Sciatic nerve (tissue), 2 donors: ENCODE measurements at regions not wholly inside any gene's neighbourhood (a gene's known extent, or its start where the extent isn't known, plus 50 kb on each side); places are given as distances from the start of the nearest gene placed in this dataset.

Experiments
- ATAC-seq: fragments of 200-7000 bp; cut with Tn5 transposase; one replicate; pipeline ENCODE4 v1.9.1; 2020; ENCODE audit warnings: mild to moderate bottlenecking, moderate library complexity
- DNase-seq: peaks from one replicate; pipeline ENCODE4 v3.0.0-alpha.2; 2020; ENCODE audit warnings: low spot score
- intact Hi-C: fragments of 100-400 bp; cut with DNase I; formaldehyde crosslinking; loops from one replicate; pipeline ENCODE4 v1.14.2; 2022
- donor health status: DM: no; HTN: no; CAD: no.
- donor health status: DM: no; HTN: no; CAD: no.

DNA sequence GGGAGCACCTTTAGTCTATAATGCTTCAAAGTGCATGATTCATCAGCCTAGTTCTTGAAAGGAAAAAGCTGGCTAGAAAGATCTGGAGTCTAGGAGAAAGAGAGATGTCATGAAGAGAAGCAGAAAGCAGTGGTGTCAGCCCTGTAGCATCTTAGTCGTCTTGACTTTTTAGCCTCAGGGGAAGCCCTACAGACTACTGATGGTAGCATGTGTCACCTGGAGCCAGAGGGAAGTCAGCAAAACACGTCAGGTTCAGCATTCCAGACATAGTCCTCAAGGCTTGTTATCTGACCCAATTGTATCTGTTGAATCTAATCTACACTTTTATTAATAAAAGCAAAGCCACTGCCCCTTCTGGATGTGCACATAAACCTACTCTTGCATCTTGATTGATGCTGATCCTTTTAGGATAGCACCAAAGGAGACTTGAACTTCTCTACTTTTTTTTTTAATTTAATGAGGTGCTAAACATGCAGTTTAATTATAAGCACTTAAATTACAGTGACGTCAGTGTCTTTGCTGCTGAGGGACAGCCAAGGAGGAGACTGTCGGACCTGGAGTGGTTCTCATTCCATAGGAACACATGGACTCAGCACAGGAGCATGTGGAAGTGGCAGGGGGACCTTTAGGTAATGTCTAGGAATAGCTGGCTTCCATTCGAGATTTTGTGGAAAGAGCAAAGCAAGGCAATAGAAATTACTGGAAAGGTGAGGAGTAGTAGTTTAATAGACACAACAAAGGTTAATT, 525.5 kb upstream of the SGCG start:
- intact Hi-C loops: no loop called here
- ATAC-seq (no peak), DNase-seq (no peak)

DNA sequence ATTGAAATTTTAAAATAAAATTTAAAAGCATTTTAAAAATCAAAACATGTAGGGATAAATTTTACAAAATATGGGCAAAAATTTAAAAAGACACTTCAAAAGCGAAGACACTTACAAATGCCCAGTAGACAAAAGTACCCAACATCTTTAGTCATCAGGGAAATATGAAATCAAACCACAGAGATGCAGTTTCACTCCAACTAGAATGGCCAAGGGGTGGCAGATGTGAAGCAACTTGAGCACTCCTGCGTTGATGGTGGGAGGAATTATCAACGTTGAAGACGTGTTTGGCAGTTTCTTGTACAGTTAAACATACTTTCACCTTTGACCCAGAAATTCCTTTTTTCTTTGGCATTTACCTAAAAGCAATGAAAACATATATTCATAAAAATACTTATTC, 518.0 kb upstream of the SGCG start:
- intact Hi-C loops: no loop called here
- ATAC-seq (no peak), DNase-seq (no peak)

DNA sequence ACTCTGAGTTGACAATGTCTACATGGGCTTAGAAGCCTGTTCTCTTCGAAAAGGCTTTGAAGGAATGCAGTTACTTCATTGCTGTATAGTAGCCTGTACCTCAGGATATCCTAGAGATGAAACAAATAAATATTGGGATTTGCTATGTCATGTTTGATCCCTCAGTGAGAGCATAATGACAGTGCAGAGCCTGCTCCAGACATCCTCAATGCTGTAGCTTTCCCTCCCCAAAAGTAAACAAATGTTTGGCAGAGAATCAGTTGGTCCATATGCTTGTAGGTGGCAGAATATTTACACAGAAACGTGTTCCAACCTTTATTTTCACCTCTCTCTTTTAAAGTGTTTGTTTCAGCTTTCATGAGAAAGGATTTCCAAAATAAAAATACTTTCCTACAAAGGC, 515.3 kb upstream of the SGCG start:
- ATAC-seq (no peak), DNase-seq (no peak)
- intact Hi-C loops: no loop called here

DNA sequence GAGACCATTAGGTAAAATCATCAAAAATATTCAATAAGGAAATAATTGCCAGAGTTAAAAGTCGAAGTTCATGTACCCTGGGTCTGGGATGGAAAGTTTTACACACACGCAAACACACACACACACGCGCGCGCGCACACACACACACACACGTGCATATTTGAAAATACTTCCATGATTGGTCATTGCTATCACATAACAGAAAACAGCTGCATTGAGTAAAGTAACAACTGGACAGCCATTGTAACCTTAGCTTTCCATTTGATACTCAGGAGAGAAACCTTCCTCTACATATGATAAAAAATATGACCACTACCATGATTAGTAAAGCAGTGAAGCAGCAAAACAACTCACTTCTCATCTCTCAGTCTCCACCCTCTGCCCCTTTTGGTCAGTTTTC, 490.0 kb upstream of the SGCG start:
- intact Hi-C loops: no loop called here
- no peak for DNase-seq

DNA sequence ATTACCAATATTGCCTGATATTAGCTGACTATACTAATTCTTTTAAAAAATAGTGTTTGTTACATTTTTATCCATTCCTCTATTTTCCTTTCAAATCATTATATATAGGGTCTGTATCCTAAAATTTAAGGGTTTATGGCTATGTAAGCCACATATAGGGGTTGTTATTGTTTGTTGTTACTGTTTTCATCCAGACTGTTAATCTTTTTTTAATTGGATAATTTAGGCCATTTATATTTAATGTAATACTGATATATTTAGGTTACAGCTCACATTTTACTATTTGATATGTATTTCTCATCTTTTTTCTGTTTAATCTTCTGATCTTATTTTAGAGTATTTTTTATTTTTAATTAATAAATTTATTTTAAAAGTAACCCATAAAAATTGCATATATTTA, 487.1 kb upstream of the SGCG start:
- intact Hi-C loops: no loop called here
- DNase-seq: no peak
- no peak for ATAC-seq

More for the DNA sequence above, 490.0 kb upstream of the SGCG start:
- ATAC-seq: no peak

DNA sequence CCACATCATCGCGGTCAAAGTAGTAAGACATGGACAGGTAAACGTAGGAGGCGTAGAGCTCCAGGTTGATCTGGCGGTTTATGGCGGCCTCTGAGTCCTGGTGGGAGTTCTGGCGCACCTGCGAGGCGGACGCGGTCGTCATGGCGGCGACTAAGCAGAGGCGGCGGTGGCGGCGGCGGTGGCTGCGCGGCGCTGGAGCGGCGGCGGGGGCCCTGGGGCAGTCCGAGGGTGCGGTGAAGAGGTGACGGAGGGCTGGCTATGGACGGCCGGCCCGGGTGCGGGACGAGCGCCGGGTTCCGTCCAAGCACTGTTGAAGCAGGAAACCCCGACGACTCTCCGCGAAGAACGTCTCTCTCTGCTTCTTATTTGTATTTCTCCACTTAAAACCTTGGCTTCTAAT, 484.3 kb upstream of the SGCG start:
- intact Hi-C loops: no loop called here
- DNase-seq (no peak), ATAC-seq (no peak)

DNA sequence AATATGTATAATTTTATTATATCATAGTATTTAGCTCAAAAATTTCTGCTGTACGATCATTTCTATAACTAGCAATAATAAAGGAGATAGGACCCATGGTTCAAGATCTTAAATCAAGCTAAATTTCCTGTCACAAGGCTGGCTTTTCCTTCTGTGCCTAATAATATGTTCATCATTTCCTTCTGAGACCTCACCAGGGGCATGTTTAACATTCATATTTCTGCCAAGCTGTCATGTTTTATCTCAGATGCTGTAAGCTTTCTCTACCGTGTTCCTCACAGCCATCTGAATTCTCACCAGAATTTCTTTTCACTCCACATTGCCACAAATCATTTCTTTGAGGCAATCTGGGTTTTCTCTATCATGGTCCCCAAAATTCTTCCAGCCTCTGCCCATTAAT, 482.3 kb upstream of the SGCG start:
- ATAC-seq (no peak), DNase-seq (no peak)
- intact Hi-C loops: no loop called here

DNA sequence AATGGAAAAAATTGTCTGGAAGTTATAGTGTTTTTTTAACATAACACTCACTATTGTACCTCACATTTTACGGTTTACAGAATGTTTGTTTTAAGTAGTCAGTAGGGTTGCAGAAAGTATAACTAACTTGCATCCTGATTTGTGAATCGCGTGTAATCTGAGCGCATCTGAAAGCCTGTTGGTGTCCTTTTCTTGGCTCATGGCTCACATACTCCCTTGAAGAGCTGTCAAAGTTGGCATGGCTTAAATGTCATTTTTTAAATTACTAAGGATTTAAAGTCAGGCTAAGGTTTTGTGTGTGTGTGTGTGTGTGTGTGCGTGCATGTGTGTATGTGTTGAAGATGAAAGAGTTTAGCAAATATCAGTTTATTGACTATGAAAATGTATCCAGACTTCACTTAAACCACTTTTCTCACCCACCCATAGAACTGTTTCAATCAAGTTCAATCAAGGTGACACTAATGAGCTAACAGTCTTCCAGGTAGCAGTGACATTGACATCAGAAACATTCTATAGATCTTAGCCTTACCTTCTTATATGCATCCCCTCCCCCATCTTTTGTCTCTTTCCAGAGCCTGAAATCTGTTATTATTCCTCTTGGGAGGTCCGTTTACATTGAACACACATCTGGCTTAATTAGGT, 480.4 kb upstream of the SGCG start:
- intact Hi-C loops: no loop called here
- ATAC-seq (no peak), DNase-seq (no peak)

DNA sequence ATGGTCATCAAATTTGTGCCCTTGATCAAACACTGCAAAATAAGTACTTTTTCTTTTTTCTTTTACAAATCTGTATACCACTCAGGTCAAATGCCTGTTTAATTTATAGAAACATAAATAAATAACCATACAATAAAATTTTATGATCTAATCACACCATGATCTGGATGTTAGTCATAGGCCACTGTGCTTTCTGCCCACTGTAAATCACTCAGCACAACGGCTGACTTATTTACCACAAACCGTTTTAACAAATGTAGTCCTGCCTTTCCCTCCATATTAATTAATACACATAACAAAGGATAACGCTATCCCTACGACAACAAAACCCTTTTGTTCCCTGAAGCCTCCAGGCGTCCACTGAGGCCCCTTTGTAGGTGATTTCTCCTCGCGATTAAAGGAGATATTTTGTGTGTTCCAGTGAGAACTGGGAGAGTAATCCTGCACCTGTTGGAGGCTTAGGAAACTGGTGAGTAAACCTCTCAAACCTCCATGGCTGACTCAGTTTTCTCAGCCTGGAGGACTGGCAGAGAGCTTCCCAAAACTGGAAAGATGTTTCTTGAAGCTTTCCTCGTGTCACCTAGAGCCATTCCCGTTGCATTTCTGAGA, 477.1 kb upstream of the SGCG start:
- no peak for ATAC-seq
- no peak for DNase-seq
- intact Hi-C loops: no loop called here

DNA sequence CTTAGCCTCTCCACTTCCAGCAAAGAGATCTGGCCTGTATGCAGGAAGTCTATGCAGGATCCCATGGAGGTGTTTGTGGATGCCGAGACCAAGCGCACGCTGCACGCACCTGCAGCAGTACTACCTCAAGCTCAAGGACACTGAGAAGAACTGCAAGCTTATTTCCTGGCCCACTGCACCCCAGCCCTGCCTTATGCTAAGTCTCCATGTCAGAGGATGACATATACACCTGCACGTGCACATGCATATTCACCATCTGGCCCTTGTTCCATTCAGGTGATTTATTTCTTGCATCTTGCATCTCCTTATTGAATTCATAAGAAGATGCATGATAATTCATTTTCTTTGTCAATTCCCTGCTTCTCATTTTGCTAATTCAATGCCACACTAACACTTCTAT, 472.8 kb upstream of the SGCG start:
- DNase-seq (no peak), ATAC-seq (no peak)

DNA sequence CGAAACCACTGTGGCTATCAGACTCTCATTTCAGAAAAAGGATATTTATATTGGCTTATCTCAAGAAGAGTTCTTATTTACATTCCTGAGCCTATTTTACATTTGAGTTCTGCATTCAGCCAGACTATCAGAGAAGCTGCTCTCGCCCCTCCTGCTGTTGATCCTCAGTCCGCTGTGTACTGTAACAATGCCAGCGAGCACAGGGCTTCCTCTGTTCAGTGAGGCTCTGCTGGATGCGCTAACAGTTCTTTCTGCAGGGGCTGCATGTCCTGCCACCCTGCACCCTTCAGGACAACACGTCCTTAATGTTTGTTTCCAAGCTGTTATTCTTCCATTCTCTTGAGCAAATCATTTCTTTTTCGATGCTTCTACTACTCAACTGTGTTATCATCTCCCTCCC, 463.7 kb upstream of the SGCG start:
- intact Hi-C loops: no loop called here
- ATAC-seq (no peak), DNase-seq (no peak)

More for the DNA sequence above, 472.8 kb upstream of the SGCG start:
- intact Hi-C loops: no loop called here

DNA sequence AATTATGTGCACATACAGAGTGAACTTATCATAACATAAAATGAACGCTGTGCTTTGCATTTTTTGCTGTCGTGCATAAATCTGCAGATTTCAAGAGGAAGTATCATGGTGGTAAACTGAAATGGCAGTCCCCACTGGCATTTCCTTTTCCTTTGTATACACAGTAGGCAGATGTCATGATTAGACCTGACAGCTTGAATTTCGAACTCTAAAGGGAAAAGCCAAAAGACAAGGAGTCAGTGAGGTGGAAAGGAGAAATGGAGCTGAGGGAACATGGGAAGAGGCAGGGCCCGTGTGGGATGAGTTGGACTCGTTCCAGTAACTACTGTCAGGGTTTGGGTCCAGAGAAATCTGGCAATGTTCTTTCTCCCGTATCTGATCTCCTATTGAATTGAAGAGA, 454.1 kb upstream of the SGCG start:
- DNase-seq: no peak
- no peak for ATAC-seq
- intact Hi-C loops: no loop called here

DNA sequence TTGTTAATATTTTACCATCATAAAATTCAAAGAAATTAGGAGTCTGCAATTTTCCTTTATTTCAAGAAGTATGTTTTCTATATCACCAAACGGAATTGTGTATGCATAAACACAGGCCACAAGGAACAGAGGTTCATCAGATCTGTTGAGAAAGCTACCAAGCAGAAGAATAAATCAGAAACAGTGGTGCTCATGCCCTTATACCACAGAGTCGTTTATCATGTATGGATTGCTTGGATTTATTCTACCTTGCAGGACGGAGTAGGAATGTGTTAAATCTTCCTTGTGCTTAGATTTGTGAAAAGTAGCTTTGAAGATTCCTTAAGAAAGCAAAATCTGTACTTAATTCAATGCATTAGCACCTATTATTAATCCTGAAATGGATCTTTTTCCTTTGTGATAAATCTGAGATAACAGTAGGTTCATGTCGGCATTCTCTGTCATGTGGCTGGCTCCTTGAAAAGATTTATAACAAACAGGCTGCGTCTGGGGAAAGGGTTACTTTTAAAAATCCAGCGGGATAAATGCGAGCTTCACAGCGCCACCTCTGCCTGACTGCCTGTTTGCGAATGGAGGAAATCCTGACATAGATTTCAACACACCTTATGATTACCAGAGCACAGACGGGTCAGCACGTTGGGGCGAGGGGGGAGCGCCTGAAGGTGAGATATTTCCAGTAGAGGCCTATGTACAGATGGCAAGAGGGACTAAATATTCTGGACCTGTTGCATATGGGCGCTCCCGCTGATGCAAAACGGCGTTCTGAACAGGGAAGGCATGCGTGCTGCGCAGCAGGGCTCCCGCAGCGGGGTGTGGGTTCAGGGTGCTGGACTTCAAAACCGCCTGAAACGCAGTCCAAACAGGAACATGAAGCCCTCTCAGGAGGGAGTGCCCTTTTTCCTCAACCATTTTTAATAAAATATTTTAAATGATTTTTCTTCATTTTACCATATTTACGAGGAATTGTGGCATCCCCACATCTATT, 445.5 kb upstream of the SGCG start:
- intact Hi-C loops: no loop called here
- DNase-seq (no peak), ATAC-seq (no peak)

DNA sequence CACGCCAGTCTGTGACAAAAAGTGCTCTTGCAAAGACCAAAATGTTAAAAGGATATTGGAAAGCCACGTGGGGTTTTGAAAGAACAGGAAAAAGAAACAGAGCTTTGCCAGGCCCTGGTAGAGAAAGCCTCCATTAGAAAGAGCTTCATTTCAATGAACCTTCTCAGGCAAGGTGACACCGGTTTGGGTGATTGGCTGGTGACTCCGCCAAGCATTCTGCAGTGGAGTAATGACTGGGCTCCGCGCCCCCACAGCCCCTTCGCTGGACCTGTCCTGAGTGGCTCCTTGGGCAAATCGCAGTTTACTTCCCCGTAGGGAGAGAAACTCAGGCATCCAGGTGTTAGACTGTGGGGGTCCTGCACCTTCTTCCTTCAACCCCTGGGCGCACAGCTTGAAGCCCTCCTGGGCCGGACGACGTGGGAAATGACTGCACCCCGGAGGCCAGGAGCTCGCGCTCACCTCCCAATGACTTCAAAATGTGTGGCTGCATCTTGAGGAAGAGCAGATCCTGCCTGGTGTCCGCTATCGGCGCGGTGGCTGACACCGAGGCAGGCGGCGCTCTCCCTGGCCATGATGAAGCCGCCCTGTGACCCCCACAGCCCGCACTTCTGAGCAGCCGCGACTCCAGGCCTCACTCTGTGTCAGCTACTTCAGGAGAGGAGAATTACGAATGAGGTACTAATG, 444.6 kb upstream of the SGCG start:
- ATAC-seq (no peak), DNase-seq (no peak)
- intact Hi-C loops: no loop called here

DNA sequence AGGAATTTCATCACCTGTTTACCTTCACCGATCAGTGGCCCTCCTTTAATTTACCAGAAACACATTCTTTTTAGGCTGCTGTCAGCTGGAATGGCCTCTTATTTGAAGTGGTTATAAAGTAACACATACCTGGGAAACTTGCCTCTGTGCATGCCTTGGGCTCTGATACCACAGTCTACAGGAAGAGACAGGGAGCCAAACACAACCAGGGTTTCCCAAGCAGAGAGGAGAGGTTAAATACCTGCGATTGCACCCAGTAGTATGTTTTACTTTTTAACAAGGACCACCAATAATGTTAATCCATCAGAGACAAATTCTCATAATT, 444.0 kb upstream of the SGCG start:
- DNase-seq (no peak), ATAC-seq (no peak)
- intact Hi-C loops: no loop called here

DNA sequence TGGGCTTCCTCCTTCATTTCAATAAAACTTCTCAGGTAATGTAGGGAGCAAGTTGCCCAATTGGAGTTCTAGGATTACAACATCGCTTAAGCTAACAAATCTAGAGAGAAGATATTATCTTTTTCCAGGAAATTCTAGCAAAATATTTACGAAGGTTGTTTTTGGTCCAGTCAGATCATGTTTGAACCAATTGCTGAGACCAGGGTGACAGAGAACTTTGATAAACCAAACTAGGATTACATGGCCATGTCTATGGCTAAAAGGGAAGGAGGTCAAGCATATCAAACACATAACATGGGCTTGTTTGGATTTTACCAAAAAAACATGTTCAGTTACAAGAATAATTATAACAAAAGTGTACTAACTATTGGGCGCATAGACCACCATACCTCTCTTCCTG, 442.4 kb upstream of the SGCG start:
- ATAC-seq (no peak), DNase-seq (no peak)
- intact Hi-C loops: no loop called here

DNA sequence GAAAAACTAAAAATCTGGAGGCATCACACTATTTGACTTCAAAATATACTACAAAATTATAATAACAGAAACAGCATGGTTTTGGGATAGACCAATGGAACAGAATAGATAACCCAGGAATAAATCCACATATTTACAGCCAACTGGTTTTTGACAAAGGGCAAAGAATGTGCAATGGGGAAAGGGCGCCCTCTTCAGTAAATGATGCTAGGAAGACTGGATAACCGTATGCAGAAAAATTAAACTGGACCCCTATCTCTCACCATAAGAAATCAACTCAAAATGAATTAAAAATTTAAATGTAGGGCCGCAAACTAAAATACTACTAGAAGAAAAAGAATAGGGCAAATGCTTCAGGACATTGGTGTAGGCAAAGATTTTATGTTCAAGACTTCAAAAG, 440.5 kb upstream of the SGCG start:
- DNase-seq (no peak), ATAC-seq (no peak)
- intact Hi-C loops: no loop called here

DNA sequence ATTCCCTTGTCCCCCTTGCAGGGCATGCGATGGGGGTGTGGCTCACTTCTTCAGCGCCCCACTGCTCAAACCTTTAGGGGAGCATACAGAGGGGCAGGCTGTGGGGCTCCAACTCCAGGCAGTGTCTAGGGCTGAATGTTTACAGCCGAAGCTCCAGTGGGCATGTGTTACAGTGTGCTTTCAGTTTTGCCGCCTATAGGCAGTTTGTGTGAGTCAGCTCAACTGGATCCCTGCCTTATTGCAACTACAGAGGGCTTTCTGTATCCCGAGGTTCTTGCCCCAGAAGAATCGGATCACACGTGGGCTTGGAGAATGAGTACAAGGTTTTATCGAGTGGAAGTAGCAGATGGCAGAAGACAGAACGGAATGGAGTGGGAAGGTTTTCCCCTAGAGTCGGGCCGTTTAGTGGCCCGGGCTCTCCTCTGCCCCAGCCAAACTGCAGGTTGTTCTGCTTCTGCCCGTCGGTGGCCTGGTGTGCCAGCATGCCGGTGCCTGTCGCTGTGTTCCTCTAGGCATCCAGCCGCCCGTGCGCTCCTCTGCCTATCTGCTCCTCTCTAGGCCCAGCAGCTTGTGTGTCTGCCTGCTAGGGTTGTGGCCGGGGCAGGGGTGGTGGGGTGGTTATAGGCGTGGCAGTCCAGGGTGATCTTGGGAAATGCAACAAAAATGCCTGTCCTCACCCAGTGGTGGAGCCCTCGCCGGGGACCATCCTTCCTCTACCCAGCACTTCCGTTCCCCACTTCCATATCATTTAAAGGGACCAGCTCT, 435.9 kb upstream of the SGCG start:
- ATAC-seq (no peak), DNase-seq (no peak)
- intact Hi-C loops: no loop called here
